AG04450 (cell line): ENCODE measurements at regions not wholly inside any gene's neighbourhood (a gene's known extent, or its start where the extent isn't known, plus 50 kb on each side); places are given as distances from the start of the nearest gene placed in this dataset.

ENCODE experiments used
- CTCF ChIA-PET: fragments of 300-600, 350-600 bp; formaldehyde crosslinking; extraction: SDS; loops from one replicate; lab custom pipeline; 2022; ENCODE audit warnings: antibody characterized with exemption, inconsistent platforms; lab: Charles Lee
- POLR2A ChIA-PET: fragments of 350-600 bp; formaldehyde crosslinking; extraction: SDS; loops from one replicate; lab custom pipeline; 2021; ENCODE audit warnings: antibody characterized with exemption, inconsistent platforms; lab: Yijun Ruan, JAX
- DNase-seq: peaks from one replicate; pipeline ENCODE4 v3.0.0-alpha.2; 2011; ENCODE audit warnings: low read depth, low spot score
- H3K27ac ChIP-seq: one replicate; pipeline ENCODE4 v1.5.1; 2012; ENCODE audit warnings: low read depth, low read length, control low read depth
- H3K27me3 ChIP-seq: one replicate; pipeline ENCODE4 v1.6.0; 2012; ENCODE audit warnings: low read length; ENCODE audit not compliant: control insufficient read depth, insufficient read depth
- H3K4me3 ChIP-seq: 2 replicates; pipeline ENCODE4 v1.5.1; 2011; ENCODE audit warnings: mild to moderate bottlenecking, low read depth, low read length, control low read depth
- H3K9me3 ChIP-seq: 2 replicates; pipeline ENCODE4 v1.5.1; 2012; ENCODE audit warnings: low read length; ENCODE audit not compliant: control insufficient read depth, insufficient read depth
- TF ChIP-seq, protein P1 (sequence below): IDR thresholded peaks from 2 replicates; pipeline ENCODE4 v1.5.1; 2011; ENCODE audit warnings: low read depth, low read length, control low read depth, inconsistent platforms

DNA sequence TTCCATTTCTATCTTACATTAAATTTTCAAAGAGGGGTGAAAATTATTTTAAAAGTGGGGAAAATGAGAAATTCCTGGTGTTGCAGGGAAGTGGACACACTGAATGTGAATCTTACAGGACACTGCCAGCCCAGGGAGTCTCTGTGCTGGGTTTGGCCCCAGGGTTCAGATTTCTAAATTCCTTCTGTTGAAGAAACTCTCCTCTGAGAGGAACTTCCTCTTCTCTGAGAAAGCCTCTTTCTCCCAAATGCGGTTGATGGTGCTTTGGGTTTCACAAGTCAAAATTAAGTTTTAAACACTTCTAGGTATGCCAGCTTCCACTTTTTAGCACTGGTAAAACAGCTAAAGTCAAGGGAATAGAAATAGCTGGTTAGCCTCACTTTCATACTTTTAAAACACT lies 317.9 kb upstream of the ITGA1 start:
- no peak overlapping the region for H3K27ac ChIP-seq
- H3K4me3 ChIP-seq = no peak overlapping the region
- H3K27me3 ChIP-seq = no peaks in the 10 kb centered on the region
- CTCF ChIA-PET = no interaction called here
- TF ChIP-seq, protein P1, sequence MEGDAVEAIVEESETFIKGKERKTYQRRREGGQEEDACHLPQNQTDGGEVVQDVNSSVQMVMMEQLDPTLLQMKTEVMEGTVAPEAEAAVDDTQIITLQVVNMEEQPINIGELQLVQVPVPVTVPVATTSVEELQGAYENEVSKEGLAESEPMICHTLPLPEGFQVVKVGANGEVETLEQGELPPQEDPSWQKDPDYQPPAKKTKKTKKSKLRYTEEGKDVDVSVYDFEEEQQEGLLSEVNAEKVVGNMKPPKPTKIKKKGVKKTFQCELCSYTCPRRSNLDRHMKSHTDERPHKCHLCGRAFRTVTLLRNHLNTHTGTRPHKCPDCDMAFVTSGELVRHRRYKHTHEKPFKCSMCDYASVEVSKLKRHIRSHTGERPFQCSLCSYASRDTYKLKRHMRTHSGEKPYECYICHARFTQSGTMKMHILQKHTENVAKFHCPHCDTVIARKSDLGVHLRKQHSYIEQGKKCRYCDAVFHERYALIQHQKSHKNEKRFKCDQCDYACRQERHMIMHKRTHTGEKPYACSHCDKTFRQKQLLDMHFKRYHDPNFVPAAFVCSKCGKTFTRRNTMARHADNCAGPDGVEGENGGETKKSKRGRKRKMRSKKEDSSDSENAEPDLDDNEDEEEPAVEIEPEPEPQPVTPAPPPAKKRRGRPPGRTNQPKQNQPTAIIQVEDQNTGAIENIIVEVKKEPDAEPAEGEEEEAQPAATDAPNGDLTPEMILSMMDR = no peak
- POLR2A ChIA-PET = no interaction called here
- DNase-seq = no peak
- no peaks in the 10 kb centered on the region for H3K9me3 ChIP-seq

DNA sequence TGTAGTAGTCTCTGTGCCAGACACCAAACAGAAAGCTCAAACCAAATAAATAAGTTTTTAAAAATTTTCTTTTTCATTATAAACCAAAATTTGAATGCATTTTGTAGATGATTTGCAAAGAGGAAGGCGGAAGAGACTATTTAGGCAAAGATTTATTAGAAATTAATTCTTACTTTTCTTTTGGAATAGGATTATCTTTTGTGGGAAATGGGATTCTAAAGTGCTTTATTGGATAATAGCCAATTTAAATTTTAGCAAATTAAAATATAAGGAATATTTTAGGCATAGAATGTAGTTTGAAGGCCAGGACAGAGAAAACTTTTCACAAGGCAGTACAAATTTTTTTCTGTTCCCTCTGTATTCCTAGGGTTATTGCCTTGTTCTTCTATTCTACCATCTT lies 311.4 kb upstream of the ITGA1 start:
- CTCF ChIA-PET = no interaction called here
- TF ChIP-seq, protein P1 = no peak

DNA sequence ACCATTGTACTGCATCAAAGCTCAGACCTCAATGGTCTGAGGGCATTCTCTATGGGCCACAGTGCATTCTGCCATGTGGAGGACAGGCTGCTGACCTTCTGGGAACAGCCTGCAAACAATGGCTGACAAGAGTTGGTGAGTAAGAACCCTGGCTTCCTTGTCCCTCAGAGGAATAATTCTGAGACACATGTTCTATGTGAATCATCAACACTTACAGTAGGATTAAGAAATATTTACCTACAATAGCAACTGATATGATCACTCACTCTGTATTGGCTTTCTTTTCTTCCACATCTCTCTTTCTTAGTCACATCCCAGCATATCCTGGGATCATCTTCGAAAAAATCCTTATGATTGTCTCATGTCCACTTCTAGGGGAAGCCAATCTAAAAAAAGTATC lies 306.5 kb upstream of the ITGA1 start:
- DNase-seq = no peak
- Histone ChIP-seq H3K9me3 (no peaks in the 10 kb centered on the region), H3K27me3 (no peaks in the 10 kb centered on the region), H3K4me3 (no peak overlapping the region), H3K27ac (no peak overlapping the region)
- TF ChIP-seq, protein P1 = no peak
- CTCF ChIA-PET = no interaction called here
- POLR2A ChIA-PET = no interaction called here

More for the DNA sequence above, 311.4 kb upstream of the ITGA1 start:
- no peaks in the 10 kb centered on the region for H3K9me3 ChIP-seq
- H3K27me3 ChIP-seq = no peaks in the 10 kb centered on the region
- H3K27ac ChIP-seq = no peak overlapping the region
- no peak for DNase-seq
- no peak overlapping the region for H3K4me3 ChIP-seq
- POLR2A ChIA-PET = no interaction called here

DNA sequence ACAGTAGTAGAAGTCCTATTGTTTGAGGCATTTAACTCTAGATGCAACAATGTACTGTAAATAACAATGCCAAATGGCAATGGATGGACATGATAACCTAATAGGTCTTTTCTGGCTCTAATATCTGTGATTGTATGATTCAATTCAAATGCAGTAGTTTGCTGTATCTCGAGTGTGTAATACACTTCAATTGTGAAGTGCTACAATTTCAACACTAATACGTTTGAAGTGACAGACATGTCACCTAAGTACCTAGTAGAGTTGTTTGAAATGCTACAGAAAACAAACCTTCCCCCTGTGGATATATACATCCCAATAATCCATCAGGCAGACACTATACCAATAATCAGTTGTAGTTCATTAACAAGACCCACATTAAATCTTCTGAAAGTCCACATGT lies 305.9 kb upstream of the ITGA1 start:
- CTCF ChIA-PET = no interaction called here
- no peaks in the 10 kb centered on the region for H3K27me3 ChIP-seq
- POLR2A ChIA-PET = no interaction called here
- no peak overlapping the region for H3K27ac ChIP-seq
- H3K4me3 ChIP-seq = no peak overlapping the region
- no peak for DNase-seq
- no peaks in the 10 kb centered on the region for H3K9me3 ChIP-seq
- TF ChIP-seq, protein P1 = no peak

DNA sequence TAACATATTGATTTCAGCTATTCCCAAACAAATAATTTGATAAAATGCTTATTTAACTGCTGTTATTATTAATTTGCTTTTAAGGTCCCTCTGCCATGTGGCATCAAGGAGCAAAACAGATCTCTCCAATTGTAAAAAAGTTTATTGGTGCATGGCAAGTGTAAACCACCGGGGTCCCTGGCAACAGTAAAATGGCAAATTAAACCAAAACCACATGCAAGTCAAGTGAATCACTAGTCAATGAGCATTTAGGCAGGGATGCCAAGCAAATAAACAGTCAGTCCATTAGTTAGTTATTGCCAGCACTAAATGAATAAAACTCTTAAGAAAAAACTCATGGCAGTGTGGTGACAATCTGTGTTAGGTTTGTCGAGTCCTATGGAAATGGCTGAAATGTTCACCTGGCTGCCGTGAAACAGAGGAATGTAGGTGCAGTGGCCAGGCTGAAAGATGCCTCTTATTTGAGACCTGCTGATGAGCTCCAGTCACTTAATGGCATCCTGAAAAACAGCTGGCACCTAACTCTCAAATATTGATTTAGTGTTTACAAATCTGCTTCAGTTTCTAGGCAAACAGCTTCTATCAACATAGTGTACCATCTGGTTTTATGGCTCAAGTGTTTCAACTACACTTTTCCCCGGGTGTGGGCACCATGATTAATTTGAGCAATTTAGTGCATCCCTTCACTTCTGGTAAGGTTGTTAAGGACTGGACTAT lies 296.5 kb upstream of the ITGA1 start:
- TF ChIP-seq, protein P1 = no peak
- POLR2A ChIA-PET = no interaction called here
- no peak for DNase-seq
- CTCF ChIA-PET = no interaction called here
- Histone ChIP-seq H3K27me3 (no peaks in the 10 kb centered on the region), H3K9me3 (no peaks in the 10 kb centered on the region), H3K4me3 (no peak overlapping the region), H3K27ac (no peak overlapping the region)
